GM18858 (cell line): ENCODE measurements at regions not wholly inside any gene's neighbourhood (a gene's known extent, or its start where the extent isn't known, plus 50 kb on each side); places are given as distances from the start of the nearest gene placed in this dataset.

ENCODE experiments used
- ATAC-seq: cut with Tn5 transposase; IDR thresholded peaks from one replicate; pipeline ENCODE4 v1.9.1; 2021; ENCODE audit not compliant: unreplicated experiment

GRCh38 chr6:54710456-54710855 lies 136.1 kb upstream of the FAM83B start:
- ATAC-seq = no peak

DNA sequence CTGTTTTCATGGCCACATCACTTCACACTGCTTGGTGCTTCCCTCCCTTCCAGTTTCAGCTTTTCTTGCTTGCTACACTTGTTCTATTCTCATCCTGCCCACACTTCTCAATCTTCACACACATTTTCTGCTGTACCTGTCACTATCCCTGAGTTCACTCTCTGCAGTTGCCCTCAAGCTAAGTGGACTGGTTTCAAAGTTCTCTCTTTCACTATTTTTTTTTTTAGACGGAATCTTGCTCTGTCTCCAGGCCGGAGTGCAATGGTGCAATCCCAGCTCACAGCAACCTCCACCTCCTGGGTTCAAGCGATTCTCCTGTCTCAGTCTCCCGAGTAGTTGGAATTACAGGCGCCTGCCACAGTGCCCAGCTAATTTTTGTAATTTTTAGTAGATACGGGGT lies 130.6 kb upstream of the FAM83B start:
- ATAC-seq = no peak

DNA sequence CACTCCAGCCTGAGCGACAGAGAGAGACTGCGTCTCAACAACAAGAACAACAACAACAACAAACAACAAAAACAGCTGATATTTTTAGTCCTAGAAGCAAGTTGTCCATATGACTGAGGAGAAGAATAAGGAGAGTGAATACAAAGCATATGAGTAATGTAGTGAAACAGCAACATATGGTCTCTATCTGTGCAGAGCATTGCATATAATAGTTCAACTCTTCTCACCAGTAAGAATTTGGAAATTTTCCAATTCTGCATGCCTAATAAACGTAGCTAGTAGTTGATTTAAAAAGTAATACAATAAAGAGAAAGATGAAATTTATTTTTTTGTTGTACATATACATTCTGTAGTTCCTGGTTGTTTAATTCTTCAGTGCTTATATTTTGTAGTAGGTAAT lies 129.7 kb upstream of the FAM83B start:
- ATAC-seq = no peak

GRCh38 chr6:54717849-54718455 lies 128.6 kb upstream of the FAM83B start:
- ATAC-seq = peak; percentile 89

DNA sequence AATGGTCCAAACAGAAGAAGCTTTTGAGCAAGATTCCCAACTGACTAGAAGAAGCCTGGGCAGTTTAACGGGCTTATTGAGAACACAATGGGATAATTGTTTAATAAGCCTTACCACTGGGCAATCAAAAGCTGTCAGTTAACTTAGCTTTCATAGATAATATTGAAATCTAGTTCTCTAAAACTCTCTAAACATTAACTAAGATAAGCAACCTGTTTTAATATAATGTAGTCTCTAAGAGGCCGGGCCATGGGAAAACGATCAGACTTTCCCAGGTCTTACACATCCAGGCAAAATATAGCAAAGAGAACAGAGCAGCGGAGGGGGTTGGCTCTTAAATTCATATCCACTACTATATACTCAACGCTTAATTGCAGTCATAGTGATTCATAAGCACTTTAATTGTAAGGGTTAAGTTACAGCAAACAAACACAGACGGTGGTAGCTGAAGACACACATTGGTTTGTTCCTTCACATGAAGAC lies 128.0 kb upstream of the FAM83B start:
- no peak for ATAC-seq

GRCh38 chr6:54719131-54719530 lies 127.4 kb upstream of the FAM83B start:
- ATAC-seq = no peak

- ATAC-seq = no peak
Observed at GRCh38 chr6:54719633-54720032, 126.9 kb upstream of the FAM83B start.

GRCh38 chr6:54722328-54722727 lies 124.2 kb upstream of the FAM83B start:
- no peak for ATAC-seq

- ATAC-seq = no peak
Observed at GRCh38 chr6:54729716-54730115, 116.9 kb upstream of the FAM83B start.

DNA sequence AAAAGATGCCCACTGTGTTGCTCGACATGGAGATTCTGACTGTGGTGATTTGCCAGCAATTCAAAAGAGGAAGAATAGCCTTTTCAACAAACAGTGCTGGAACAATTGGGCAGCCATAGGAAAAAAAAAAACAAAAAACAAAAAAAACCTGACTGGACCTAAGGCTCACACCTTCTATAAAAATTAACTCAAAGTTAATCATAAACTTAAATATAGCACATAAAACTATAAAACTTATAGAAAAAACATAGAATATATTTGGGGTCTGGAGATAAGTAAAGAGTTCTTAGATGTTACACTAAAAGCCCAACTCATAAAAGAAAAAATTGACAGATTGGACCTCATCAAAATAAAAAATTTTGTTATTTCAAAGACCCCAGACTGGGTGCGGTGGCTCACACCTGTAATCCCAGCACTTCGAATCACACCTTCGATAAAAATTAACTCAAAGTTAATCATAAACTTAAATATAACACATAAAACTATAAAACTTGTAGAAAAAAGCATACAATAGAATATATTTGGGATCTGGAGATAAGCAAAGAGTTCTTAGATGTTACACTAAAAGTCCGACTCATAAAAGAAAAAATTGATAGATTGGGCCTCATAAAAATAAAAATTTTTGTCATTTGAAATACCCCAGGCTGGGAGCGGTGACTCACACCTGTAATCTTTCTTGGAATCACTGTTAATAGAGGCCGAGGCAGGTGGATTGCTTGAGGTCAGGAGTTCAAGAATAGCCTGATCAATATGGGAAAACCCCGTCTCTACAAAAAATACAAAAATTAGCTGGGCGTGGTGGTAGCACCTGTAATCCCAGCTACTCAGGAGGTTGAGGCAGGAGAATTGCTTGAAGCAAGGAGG lies 115.6 kb upstream of the FAM83B start:
- no peak for ATAC-seq

- ATAC-seq = peak; percentile 73
Observed at GRCh38 chr6:54737247-54737646, 109.3 kb upstream of the FAM83B start.

DNA sequence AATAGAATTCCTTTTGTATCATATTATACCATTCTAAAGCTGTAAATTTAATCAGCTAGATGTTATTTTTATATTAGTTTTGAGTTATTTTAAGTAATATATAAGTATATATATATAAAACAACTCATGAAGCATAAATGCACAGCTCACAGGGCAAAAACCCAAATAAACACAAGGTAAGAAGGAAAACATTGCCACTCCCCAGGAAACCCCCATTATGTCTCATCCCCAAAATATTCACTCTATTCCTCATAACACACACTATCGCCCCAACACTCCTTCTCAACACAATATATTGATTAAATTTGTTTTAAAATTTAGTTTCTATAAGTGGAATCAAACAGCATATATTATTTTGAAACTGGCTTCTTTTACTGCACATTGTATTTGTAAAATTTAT lies 98.6 kb upstream of the FAM83B start:
- ATAC-seq = no peak

GRCh38 chr6:54754406-54754805 lies 92.2 kb upstream of the FAM83B start:
- no peak for ATAC-seq

GRCh38 chr6:54758340-54758739 lies 88.2 kb upstream of the FAM83B start:
- ATAC-seq = no peak

DNA sequence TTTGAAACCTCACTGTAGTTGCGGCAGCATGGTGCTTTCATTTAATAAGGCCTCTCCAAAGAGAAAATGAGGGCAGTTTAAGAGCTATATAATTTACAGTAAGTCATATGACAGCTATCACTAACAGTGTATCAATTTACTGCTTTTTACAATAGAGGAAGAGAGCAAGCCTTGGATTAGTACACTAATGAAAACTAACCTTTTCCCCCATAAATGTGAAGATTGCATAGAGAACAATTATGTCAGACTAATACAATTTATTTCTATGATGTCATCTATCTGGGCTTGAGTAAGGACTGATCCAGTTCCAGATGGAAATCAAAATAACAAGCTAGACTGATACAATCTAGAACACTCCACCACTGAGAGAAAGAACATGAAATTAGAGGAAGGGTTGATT lies 78.1 kb upstream of the FAM83B start:
- ATAC-seq = no peak

- ATAC-seq = no peak
Observed at GRCh38 chr6:54770328-54770727, 76.2 kb upstream of the FAM83B start.

GRCh38 chr6:54771968-54772367 lies 74.6 kb upstream of the FAM83B start:
- ATAC-seq = no peak

- ATAC-seq = no peak
Observed at GRCh38 chr6:54772610-54773009, 74.0 kb upstream of the FAM83B start.

DNA sequence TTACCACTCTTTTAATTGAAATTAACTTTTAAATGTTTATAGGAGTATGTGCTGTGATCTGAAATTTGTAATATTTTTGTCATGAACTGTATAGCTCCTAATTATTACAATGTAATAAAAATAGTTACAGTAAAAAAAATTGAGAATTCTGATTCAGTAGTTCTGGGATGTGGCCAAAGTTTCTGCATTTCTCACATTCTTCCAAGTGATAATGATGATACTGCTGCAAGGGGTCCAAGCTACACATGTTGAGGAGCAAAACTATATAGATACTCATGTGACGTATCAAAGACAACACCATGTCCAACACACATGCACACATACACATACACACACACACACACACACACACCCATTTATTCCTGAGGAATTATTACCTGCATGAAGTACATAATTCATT lies 71.0 kb upstream of the FAM83B start:
- no peak for ATAC-seq

DNA sequence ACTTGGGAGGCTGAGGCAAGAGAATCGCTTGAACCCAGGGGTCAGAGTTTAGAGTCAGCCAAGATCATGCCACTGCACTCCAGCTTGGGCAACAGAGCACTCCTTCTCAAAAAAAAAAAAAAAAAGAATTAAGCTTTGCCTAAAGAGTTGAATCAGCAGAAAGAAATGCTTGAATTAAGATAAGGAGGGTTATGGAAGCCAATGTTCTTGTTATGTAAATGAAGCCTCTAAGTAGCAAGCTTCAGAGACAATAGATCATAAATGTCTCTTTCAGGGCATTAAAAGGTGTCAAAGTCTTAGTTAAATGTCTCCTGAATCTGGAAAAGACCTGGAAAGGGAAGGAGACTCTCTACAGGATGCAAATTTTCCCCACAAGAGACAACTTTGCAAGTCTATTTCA lies 69.7 kb upstream of the FAM83B start:
- ATAC-seq = no peak

- no peak for ATAC-seq
Observed at GRCh38 chr6:54778731-54779130, 67.8 kb upstream of the FAM83B start.

GRCh38 chr6:54784011-54784410 lies 62.6 kb upstream of the FAM83B start:
- ATAC-seq = no peak

DNA sequence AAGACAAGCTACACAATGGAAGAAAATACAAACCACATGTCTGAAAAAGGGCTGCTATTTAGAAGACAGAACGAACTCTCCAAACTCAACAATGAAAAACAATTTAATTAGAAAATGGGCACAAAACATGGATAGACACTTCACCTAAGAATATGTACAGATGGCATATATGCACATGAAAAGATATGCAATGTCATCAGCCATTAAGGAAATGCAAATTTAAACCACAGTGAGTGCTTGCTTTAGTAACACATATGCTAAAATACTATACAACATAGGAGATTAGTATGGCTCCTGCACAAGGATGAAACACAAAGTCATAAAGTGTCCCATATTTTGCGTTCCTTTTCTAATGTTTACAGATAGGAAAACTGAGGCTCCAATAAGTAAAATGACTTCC lies 60.4 kb upstream of the FAM83B start:
- no peak for ATAC-seq
